CD4-positive, alpha-beta T cell (primary cell): ENCODE measurements at regions not wholly inside any gene's neighbourhood (a gene's known extent, or its start where the extent isn't known, plus 50 kb on each side); places are given as distances from the start of the nearest gene placed in this dataset.

Source experiments
- ATAC-seq: fragments of 200-7000 bp; cut with Tn5 transposase; one replicate; pipeline ENCODE4 v1.10.0; 2022; ENCODE audit warnings: mild to moderate bottlenecking; ENCODE audit not compliant: poor library complexity
- CTCF ChIA-PET: fragments of 350-600 bp; sonication (Branson Sonifier 250); formaldehyde crosslinking; loops from one replicate; lab custom pipeline; 2021; ENCODE audit warnings: antibody characterized with exemption, inconsistent platforms; lab: Charles Lee
- POLR2A ChIA-PET: fragments of 350-600 bp; sonication (Branson Sonifier 250); formaldehyde crosslinking; loops from one replicate; lab custom pipeline; 2021; ENCODE audit warnings: antibody characterized with exemption, inconsistent platforms; lab: Charles Lee
- DNase-seq, 14 experiments: peaks; one replicate each; pipeline ENCODE4 v3.0.0-alpha.2; 2013 to 2020; ENCODE audit warnings: mixed read lengths in 2 of 14
- H3K27ac ChIP-seq, 2 donors: one replicate each; pipeline versions ENCODE4 v1.5.1 to v1.7.0; 2013; ENCODE audit warnings: low read length in 2 of 2, low read depth in 1 of 2, mild to moderate bottlenecking in 1 of 2
- H3K27me3 ChIP-seq, 2 experiments: 1 replicate in 1 of 2; 2 replicates in 1 of 2; pipeline versions ENCODE4 v1.6.1 to v1.7.0; 2013; ENCODE audit warnings: low read length in 2 of 2, control low read depth in 1 of 2, mild to moderate bottlenecking in 1 of 2, moderate library complexity in 1 of 2; ENCODE audit not compliant: insufficient read depth in 2 of 2, control insufficient read depth in 1 of 2
- H3K36me3 ChIP-seq: one replicate; pipeline ENCODE4 v1.6.1; 2013; ENCODE audit warnings: low read length, control low read depth; ENCODE audit not compliant: insufficient read depth
- H3K4me1 ChIP-seq: one replicate; pipeline ENCODE4 v1.6.1; 2013; ENCODE audit warnings: low read length, control low read depth; ENCODE audit not compliant: insufficient read depth
- H3K4me3 ChIP-seq: one replicate; pipeline ENCODE4 v1.5.1; 2013; ENCODE audit warnings: mild to moderate bottlenecking, low read length, moderate library complexity
- H3K9me3 ChIP-seq, 2 experiments: 1 replicate in 1 of 2; 2 replicates in 1 of 2; pipeline versions ENCODE4 v1.6.1 to v1.7.0; 2013; ENCODE audit warnings: low read length in 2 of 2, mild to moderate bottlenecking in 2 of 2, control low read depth in 1 of 2, moderate library complexity in 1 of 2; ENCODE audit not compliant: control insufficient read depth in 1 of 2, insufficient read depth in 1 of 2
- H3K27ac Mint-ChIP-seq: one replicate; pipeline ENCODE4 v1.8.0; 2020; ENCODE audit warnings: mixed read lengths
- H3K27me3 Mint-ChIP-seq: one replicate; pipeline ENCODE4 v1.8.0; 2021; ENCODE audit warnings: mixed read lengths
- H3K36me3 Mint-ChIP-seq: one replicate; pipeline ENCODE4 v1.8.0; 2021; ENCODE audit warnings: low read depth, mixed read lengths
- H3K4me1 Mint-ChIP-seq: one replicate; pipeline ENCODE4 v1.8.0; 2021; ENCODE audit warnings: low read depth, mixed read lengths
- H3K4me3 Mint-ChIP-seq: one replicate; pipeline ENCODE4 v1.8.0; 2020; ENCODE audit warnings: mild to moderate bottlenecking, mixed read lengths
- H3K9me3 Mint-ChIP-seq: one replicate; pipeline ENCODE4 v1.8.0; 2020; ENCODE audit warnings: mixed read lengths
- CTCF ChIP-seq: fragments of 200-600 bp; IDR thresholded peaks from one replicate; pipeline ENCODE4 v1.8.0; 2022; ENCODE audit warnings: antibody characterized with exemption, mild to moderate bottlenecking
- intact Hi-C, 2 experiments: fragments of 100-400 bp; cut with DNase I in 1 of 2; cut with micrococcal nuclease in 1 of 2; formaldehyde crosslinking; loops; one replicate each; pipeline versions ENCODE4 v1.15.1 to v1.9.0; 2023 to 2025; cut with DNase I, micrococcal nuclease

GRCh38 chrX:45344594-45344993, 143.9 kb upstream of the DIPK2B start:
- DNase-seq (no peak), ATAC-seq (no peak)
- Mint-ChIP-seq H3K36me3 (no peaks in the 10 kb centered on the region), H3K9me3 (no peaks in the 10 kb centered on the region), H3K27ac (no peak overlapping the region), H3K4me3 (no peak overlapping the region), H3K27me3 (no peaks in the 10 kb centered on the region), H3K4me1 (no peaks in the 10 kb centered on the region)
- H3K27me3 ChIP-seq = no peaks in the 10 kb centered on the region
- ChIA-PET CTCF (interaction anchor here (1.8 kb wide), 1 partner anchor 9 kb away, joined by 3 read pairs; no protein-coding TSS in a partner anchor), POLR2A (no interaction called here)
- intact Hi-C loops = no loop called here
- H3K4me1 ChIP-seq = no peaks in the 10 kb centered on the region
- no peak overlapping the region for H3K4me3 ChIP-seq
- no peak overlapping the region for H3K27ac ChIP-seq
- no peaks in the 10 kb centered on the region for H3K9me3 ChIP-seq
- no peaks in the 10 kb centered on the region for H3K36me3 ChIP-seq
- TF ChIP-seq CTCF = no peak

- H3K27me3 ChIP-seq = no peaks in the 10 kb centered on the region
- intact Hi-C loops = loop anchor here (10.0 kb wide), 2 partner anchors 526 to 1076 kb away; no protein-coding TSS in a partner anchor
- Mint-ChIP-seq H3K36me3 (no peaks in the 10 kb centered on the region), H3K4me1 (no peaks in the 10 kb centered on the region), H3K27me3 (no peaks in the 10 kb centered on the region), H3K27ac (no peak overlapping the region), H3K9me3 (no peaks in the 10 kb centered on the region), H3K4me3 (no peak overlapping the region)
- no peaks in the 10 kb centered on the region for H3K4me1 ChIP-seq
- no peaks in the 10 kb centered on the region for H3K9me3 ChIP-seq
- H3K36me3 ChIP-seq = no peaks in the 10 kb centered on the region
- ChIA-PET POLR2A (no interaction called here), CTCF (no interaction called here)
- no peak for TF ChIP-seq CTCF
- H3K27ac ChIP-seq = no peak overlapping the region
- DNase-seq (no peak), ATAC-seq (no peak)
- no peak overlapping the region for H3K4me3 ChIP-seq
Observed at GRCh38 chrX:45329217-45329616, 128.5 kb upstream of the DIPK2B start.

GRCh38 chrX:45324941-45325340, 124.3 kb upstream of the DIPK2B start:
- no peaks in the 10 kb centered on the region for H3K36me3 Mint-ChIP-seq
- Histone ChIP-seq H3K36me3 (no peaks in the 10 kb centered on the region), H3K4me1 (no peaks in the 10 kb centered on the region), H3K9me3 (no peaks in the 10 kb centered on the region), H3K27me3 (no peaks in the 10 kb centered on the region), H3K27ac (no peak overlapping the region), H3K4me3 (no peak overlapping the region)
- DNase-seq = no peak
- ChIA-PET POLR2A (no interaction called here), CTCF (no interaction called here)
- ATAC-seq = no peak
- H3K4me3 Mint-ChIP-seq = no peak overlapping the region
- H3K4me1 Mint-ChIP-seq = no peaks in the 10 kb centered on the region
- no peaks in the 10 kb centered on the region for H3K27me3 Mint-ChIP-seq
- TF ChIP-seq CTCF = no peak
- intact Hi-C loops = loop anchor here (10.0 kb wide), 2 partner anchors 530 to 1080 kb away; no protein-coding TSS in a partner anchor
- no peak overlapping the region for H3K27ac Mint-ChIP-seq
- no peaks in the 10 kb centered on the region for H3K9me3 Mint-ChIP-seq
